Esophagus muscularis mucosa (tissue), 4 donors: ENCODE measurements at regions not wholly inside any gene's neighbourhood (a gene's known extent, or its start where the extent isn't known, plus 50 kb on each side); places are given as distances from the start of the nearest gene placed in this dataset.

Experiments used
- DNase-seq: peaks from one replicate; pipeline ENCODE4 v3.0.0-alpha.2; 2017; ENCODE audit errors: extremely low spot score
- H3K27ac ChIP-seq, 4 donors: fragments of 200-600 bp; sonication (generic); replicated peaks in 1 of 4; 1 replicate in 3 of 4; 2 replicates in 1 of 4; pipeline ENCODE4 v1.5.1; 2016 to 2019; ENCODE audit warnings: mild to moderate bottlenecking in 1 of 4
- H3K27me3 ChIP-seq, 4 donors: fragments of 200-600 bp; sonication (generic); one replicate each; pipeline versions ENCODE4 v1.5.1 to v1.6.0; 2016 to 2019
- H3K36me3 ChIP-seq, 4 donors: fragments of 200-600 bp; sonication (generic); one replicate each; pipeline ENCODE4 v1.5.1; 2016 to 2019
- H3K4me1 ChIP-seq, 4 donors: fragments of 200-600 bp; sonication (generic); one replicate each; pipeline ENCODE4 v1.5.1; 2016 to 2019
- H3K4me3 ChIP-seq, 4 donors: fragments of 200-600 bp; sonication (generic); 1 replicate in 2 of 4; 2 replicates in 2 of 4; pipeline ENCODE4 v1.5.1; 2016 to 2019; ENCODE audit warnings: mild to moderate bottlenecking in 4 of 4, moderate library complexity in 1 of 4
- H3K9me3 ChIP-seq, 4 donors: fragments of 200-600 bp; sonication (generic); 1 replicate in 3 of 4; 2 replicates in 1 of 4; pipeline ENCODE4 v1.5.1; 2016 to 2019
- EP300 ChIP-seq: sonication (generic); formaldehyde crosslinking; IDR thresholded peaks from one replicate; pipeline ENCODE4 v1.6.1; 2017; ENCODE audit warnings: antibody characterized with exemption
- POLR2A ChIP-seq: fragments of 450-650 bp; IDR thresholded peaks from one replicate; pipeline ENCODE4 v1.6.1; 2017; ENCODE audit warnings: antibody characterized with exemption, moderate library complexity, mild to moderate bottlenecking, low read depth
- POLR2AphosphoS5 ChIP-seq, 2 donors: sonication (generic); formaldehyde crosslinking; IDR thresholded peaks; one replicate each; pipeline ENCODE4 v1.6.1; 2017; ENCODE audit warnings: antibody characterized with exemption in 2 of 2
- WGBS: methylation state at CpG from one replicate; pipeline ENCODE4 v1.1.5; 2018; 5-methylcytosine and 5-hydroxymethylcytosine counted together
- intact Hi-C: fragments of 100-400 bp; cut with DNase I; formaldehyde crosslinking; loops from one replicate; pipeline ENCODE4 v1.15.1; 2023
- TF ChIP-seq, protein P1 (sequence below), 3 experiments: fragments of 200-600 bp in 2 of 3; fragments of 450-650 bp in 1 of 3; sonication (generic) in 2 of 3; IDR thresholded peaks; one replicate each; pipeline ENCODE4 v1.5.1; 2017 to 2019; ENCODE audit warnings: antibody characterized with exemption in 3 of 3, mild to moderate bottlenecking in 2 of 3, moderate library complexity in 1 of 3

DNA sequence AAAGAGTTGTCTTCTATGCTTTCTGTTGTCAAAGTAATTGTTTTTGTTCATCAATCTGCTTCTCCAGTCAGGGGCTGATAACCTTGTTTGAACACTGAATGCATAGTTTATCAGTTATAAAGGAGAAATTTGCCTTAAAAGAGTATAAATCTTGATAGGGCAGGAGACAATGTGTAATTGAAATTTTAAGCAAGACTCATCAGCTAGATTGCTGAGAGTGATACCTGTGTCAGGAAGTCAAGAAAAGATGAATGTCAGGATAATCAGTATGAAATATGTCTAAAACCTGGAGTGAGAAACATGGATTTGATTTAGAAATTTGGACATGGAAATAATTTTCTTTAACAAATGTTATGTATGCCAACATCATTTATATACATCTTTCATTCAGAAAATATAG is 1258.1 kb downstream of the EFNA5 start:
- no peak for TF ChIP-seq POLR2AphosphoS5 (IDR thresholded peaks at IDR 0.05)
- TF ChIP-seq EP300 = no peak
- no peak for TF ChIP-seq POLR2A
- TF ChIP-seq, protein P1, sequence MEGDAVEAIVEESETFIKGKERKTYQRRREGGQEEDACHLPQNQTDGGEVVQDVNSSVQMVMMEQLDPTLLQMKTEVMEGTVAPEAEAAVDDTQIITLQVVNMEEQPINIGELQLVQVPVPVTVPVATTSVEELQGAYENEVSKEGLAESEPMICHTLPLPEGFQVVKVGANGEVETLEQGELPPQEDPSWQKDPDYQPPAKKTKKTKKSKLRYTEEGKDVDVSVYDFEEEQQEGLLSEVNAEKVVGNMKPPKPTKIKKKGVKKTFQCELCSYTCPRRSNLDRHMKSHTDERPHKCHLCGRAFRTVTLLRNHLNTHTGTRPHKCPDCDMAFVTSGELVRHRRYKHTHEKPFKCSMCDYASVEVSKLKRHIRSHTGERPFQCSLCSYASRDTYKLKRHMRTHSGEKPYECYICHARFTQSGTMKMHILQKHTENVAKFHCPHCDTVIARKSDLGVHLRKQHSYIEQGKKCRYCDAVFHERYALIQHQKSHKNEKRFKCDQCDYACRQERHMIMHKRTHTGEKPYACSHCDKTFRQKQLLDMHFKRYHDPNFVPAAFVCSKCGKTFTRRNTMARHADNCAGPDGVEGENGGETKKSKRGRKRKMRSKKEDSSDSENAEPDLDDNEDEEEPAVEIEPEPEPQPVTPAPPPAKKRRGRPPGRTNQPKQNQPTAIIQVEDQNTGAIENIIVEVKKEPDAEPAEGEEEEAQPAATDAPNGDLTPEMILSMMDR (IDR thresholded peaks at IDR 0.05) = no peak
- H3K4me3 ChIP-seq = no peak overlapping the region
- H3K9me3 ChIP-seq = no peaks in the 10 kb centered on the region

DNA sequence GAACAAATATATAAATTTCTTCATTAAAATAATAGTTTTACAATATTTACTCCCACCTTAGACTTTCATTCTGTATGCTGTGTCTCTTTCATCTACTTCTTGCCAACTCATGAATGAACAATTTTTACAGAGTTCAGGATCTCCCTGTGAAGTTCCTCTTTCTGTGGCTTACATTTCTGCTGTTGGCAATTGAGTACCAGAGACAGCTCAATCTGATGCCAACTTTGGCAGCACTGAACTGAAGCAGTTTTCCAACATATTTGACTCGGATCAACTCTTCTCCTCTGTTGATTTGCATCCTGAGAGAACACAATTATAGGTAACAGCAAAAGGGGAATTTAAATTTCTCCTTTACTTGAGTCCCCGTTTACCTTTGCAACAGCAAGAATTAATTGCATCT is 1262.2 kb downstream of the EFNA5 start:
- intact Hi-C loops = no loop called here
- Histone ChIP-seq H3K27me3 (no peaks in the 10 kb centered on the region), H3K27ac (no peak overlapping the region), H3K4me1 (no peaks in the 10 kb centered on the region), H3K4me3 (no peak overlapping the region), H3K9me3 (no peaks in the 10 kb centered on the region), H3K36me3 (no peaks in the 10 kb centered on the region)
- DNase-seq = no peak
- TF ChIP-seq, protein P1 (IDR thresholded peaks at IDR 0.05) = no peak
- TF ChIP-seq POLR2A (no peak), EP300 (no peak), POLR2AphosphoS5 (IDR thresholded peaks at IDR 0.05) (no peak)
- WGBS = 77% methylated on average over 2 of the region's 2 CpGs

More for the DNA sequence above, 1258.1 kb downstream of the EFNA5 start:
- no peak overlapping the region for H3K27ac ChIP-seq
- intact Hi-C loops = no loop called here
- DNase-seq = no peak
- no peaks in the 10 kb centered on the region for H3K27me3 ChIP-seq
- H3K36me3 ChIP-seq = no peaks in the 10 kb centered on the region
- no peaks in the 10 kb centered on the region for H3K4me1 ChIP-seq

DNA sequence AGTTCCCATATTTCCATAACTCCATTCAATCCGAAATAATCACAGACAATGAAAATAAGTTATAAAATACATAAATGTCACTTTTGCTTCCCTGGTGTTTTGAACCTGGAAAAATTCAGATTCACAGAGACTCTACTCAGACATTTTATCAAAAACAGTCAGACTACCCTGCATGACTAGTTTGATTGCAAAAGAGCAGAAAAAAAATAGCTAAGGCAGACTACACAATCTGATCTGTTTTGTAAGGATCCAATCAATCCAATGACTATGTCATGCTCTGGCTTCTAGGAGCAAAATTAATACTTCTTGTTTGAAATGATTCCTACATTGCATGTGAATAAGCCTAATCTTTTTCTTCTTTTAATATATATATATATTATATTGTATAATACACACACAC is 1262.6 kb downstream of the EFNA5 start:
- no peaks in the 10 kb centered on the region for H3K36me3 ChIP-seq
- intact Hi-C loops = no loop called here
- no peak overlapping the region for H3K4me3 ChIP-seq
- no peaks in the 10 kb centered on the region for H3K9me3 ChIP-seq
- 86% methylated on average over 1 of the region's 1 CpG for WGBS
- H3K27me3 ChIP-seq = no peaks in the 10 kb centered on the region
- DNase-seq = no peak
- TF ChIP-seq POLR2A (no peak), POLR2AphosphoS5 (IDR thresholded peaks at IDR 0.05) (no peak), EP300 (no peak)
- TF ChIP-seq, protein P1 (IDR thresholded peaks at IDR 0.05) = no peak
- no peaks in the 10 kb centered on the region for H3K4me1 ChIP-seq
- H3K27ac ChIP-seq = no peak overlapping the region

DNA sequence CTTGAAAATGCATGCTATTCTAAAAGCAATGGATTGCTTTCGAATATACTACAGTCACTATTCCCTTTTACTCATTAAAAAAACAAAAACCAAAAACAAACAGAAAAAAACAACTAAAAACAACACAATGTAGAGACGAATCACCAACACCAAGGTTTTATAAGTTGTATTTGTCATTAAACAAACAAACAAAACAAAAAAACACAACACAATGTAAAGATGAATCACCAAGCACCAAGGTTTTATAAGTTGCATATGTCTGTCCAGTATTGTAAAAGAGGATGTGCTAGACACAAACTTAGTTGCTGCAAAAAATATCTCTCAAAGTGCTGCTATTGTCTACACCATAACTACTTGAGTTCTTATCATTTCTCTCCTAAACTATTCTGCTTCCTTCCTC is 1269.2 kb downstream of the EFNA5 start:
- Histone ChIP-seq H3K36me3 (no peaks in the 10 kb centered on the region), H3K27ac (no peak overlapping the region), H3K4me1 (no peaks in the 10 kb centered on the region), H3K4me3 (no peak overlapping the region), H3K9me3 (no peaks in the 10 kb centered on the region), H3K27me3 (no peaks in the 10 kb centered on the region)
- 77% methylated on average over 2 of the region's 2 CpGs for WGBS
- no peak for DNase-seq
- TF ChIP-seq, protein P1 (IDR thresholded peaks at IDR 0.05) = no peak
- TF ChIP-seq POLR2AphosphoS5 (IDR thresholded peaks at IDR 0.05) (no peak), POLR2A (no peak), EP300 (no peak)
- intact Hi-C loops = no loop called here

DNA sequence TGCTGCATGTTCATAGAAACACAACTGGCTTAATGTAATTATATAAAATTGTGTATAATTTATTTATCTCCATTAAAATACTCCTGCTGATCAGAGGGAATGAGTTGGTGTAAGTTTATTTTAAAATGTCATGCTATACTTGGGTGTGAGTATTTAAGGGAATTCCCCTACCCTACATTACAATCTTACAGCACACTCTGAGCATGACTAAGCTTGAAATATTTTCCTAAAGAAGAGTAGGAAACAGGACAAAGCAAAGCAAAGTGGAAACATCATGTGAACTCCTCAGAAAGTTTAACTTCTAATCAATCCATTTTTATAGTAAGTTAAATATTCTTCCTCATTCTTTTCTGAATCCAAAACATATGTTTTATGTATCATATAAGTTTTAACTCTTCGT is 1271.3 kb downstream of the EFNA5 start:
- no peaks in the 10 kb centered on the region for H3K27me3 ChIP-seq
- H3K9me3 ChIP-seq = no peaks in the 10 kb centered on the region
- H3K4me1 ChIP-seq = no peaks in the 10 kb centered on the region
- no peaks in the 10 kb centered on the region for H3K36me3 ChIP-seq
- no peak overlapping the region for H3K27ac ChIP-seq
- 57% methylated on average over 1 of the region's 1 CpG for WGBS
- no peak for DNase-seq
- TF ChIP-seq, protein P1 (IDR thresholded peaks at IDR 0.05) = no peak
- no peak for TF ChIP-seq POLR2A
- TF ChIP-seq EP300 = no peak
- TF ChIP-seq POLR2AphosphoS5 (IDR thresholded peaks at IDR 0.05) = no peak
- intact Hi-C loops = no loop called here
- H3K4me3 ChIP-seq = no peak overlapping the region
